DND-41 (cell line): ENCODE measurements at regions not wholly inside any gene's neighbourhood (a gene's known extent, or its start where the extent isn't known, plus 50 kb on each side); places are given as distances from the start of the nearest gene placed in this dataset.

Experiments
- EZH2 ChIP-seq: IDR thresholded peaks from 3 replicates; pipeline ENCODE4 v1.6.1; 2012; ENCODE audit warnings: borderline replicate concordance, low read depth, mild to moderate bottlenecking, moderate library complexity, low read length, inconsistent platforms; ENCODE audit not compliant: severe bottlenecking
- TF ChIP-seq, protein P1 (sequence below): IDR thresholded peaks from 2 replicates; pipeline ENCODE4 v1.5.1; 2012; ENCODE audit warnings: borderline replicate concordance, low read length, moderate library complexity, mild to moderate bottlenecking; ENCODE audit not compliant: poor library complexity, severe bottlenecking; ENCODE audit errors: extremely low read depth

DNA sequence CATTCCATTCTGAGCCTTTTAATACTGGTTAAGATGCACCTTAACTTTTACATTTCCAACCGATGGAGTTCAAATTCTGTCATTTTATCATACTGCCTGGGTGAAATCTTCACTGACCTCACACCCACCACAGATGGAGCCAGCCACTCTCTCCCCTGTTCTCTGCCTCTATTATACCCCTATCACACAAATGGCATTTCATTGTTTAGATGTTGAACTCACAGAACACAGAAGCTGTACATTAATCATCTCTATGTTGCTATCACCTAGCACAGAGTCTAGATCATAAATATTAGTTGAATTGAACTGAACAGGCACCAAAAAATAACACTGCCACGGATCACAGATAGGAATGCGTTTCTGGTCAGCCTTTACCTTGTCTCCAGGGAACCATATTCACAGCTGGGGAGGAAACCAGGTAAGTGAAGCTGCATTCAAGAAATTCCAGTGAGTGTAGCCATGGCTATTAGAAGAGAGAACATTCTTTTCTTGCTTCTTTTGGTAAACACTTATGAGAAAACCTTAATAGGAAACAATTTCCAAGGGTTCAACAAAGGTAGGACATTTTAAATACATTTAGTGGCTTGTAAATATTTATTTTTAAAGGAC is 194.9 kb upstream of the RMST start:
- TF ChIP-seq, protein P1, sequence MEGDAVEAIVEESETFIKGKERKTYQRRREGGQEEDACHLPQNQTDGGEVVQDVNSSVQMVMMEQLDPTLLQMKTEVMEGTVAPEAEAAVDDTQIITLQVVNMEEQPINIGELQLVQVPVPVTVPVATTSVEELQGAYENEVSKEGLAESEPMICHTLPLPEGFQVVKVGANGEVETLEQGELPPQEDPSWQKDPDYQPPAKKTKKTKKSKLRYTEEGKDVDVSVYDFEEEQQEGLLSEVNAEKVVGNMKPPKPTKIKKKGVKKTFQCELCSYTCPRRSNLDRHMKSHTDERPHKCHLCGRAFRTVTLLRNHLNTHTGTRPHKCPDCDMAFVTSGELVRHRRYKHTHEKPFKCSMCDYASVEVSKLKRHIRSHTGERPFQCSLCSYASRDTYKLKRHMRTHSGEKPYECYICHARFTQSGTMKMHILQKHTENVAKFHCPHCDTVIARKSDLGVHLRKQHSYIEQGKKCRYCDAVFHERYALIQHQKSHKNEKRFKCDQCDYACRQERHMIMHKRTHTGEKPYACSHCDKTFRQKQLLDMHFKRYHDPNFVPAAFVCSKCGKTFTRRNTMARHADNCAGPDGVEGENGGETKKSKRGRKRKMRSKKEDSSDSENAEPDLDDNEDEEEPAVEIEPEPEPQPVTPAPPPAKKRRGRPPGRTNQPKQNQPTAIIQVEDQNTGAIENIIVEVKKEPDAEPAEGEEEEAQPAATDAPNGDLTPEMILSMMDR: no peak
- TF ChIP-seq EZH2: no peak
